ENCODE measurements at regions not wholly inside any gene's neighbourhood (a gene's known extent, or its start where the extent isn't known, plus 50 kb on each side); places are given as distances from the start of the nearest gene placed in this dataset.

GRCh38 chr6:47096211-47096895, 54.2 kb upstream of the ADGRF1 start:
- no peaks in the 10 kb centered on the region for H3K9me3 ChIP-seq (ENCODE audit: low read length)
- H4K20me1 ChIP-seq (ENCODE audit: insufficient read depth, low read length), result no peaks in the 10 kb centered on the region
- ChIA-PET CTCF (ENCODE audit: low intra/inter-chr PET ratio, low total read pairs) (interaction anchor here (2.2 kb wide), 1 partner anchor 214 kb away, joined by 8 read pairs; the partner anchor contains the start of gene TNFRSF21), POLR2A (interaction anchor here (1.1 to 4.4 kb wide), 5 partner anchors 13 to 213 kb away, joined by 3 to 28 read pairs (median 4); partner anchors contain the start of gene TNFRSF21)
- no peak overlapping the region for H3K4me3 ChIP-seq (replicated peaks in 1 of 3; ENCODE audit: insufficient read depth in 1 of 3, low read depth in 2 of 3, low read length in 3 of 3)
- no peak overlapping the region for H3K27ac ChIP-seq (ENCODE audit: extremely low read length, insufficient read depth, low read length)
- no TSS peak for BruUV-seq (replicated peaks)
- peaks cover 68% of the 10 kb centered on the region for H3K4me1 ChIP-seq (ENCODE audit: insufficient read depth, low read length)
- H3K79me2 ChIP-seq (ENCODE audit: insufficient read depth, low read length), result no peaks in the 10 kb centered on the region
- intact Hi-C loops (cut with micrococcal nuclease; ENCODE audit: unreplicated experiment), result loop anchor here (2.0 to 5.0 kb wide), 3 partner anchors 14 to 151 kb away; no protein-coding TSS in a partner anchor
- FAIRE-seq (no peak), DNase-seq (ENCODE audit: low spot score) (no peak), ATAC-seq (0 out of 3 replicates have a peak, but pooled peaks have one; percentile 11)
- no peaks in the 10 kb centered on the region for H3K27me3 ChIP-seq (ENCODE audit: control insufficient read depth in 1 of 2, insufficient read depth in 2 of 2, low read length in 2 of 2)
- H3K36me3 ChIP-seq (replicated peaks in 1 of 2; ENCODE audit: control insufficient read depth in 1 of 2, insufficient read depth in 2 of 2, low read length in 2 of 2), result no peaks in the 10 kb centered on the region
- no peak overlapping the region for H2AFZ ChIP-seq (ENCODE audit: low read length)
- WGBS (ENCODE audit: low lambda C conversion rate), result 93% methylated on average over 9 of the region's 9 CpGs
- in situ Hi-C loops (cut with HindIII; ENCODE audit: extremely low pct_ligation_motif_present, low pct_unique_long_range_greater_than_20kb), result loop anchor here (5.0 to 10.0 kb wide), 2 partner anchors 128 to 211 kb away; partner anchors contain the start of gene TNFRSF21
- H3K4me2 ChIP-seq (ENCODE audit: low read depth, low read length), result no peak overlapping the region
- TF ChIP-seq IRF9 (CRISPR knock-in tag; IDR thresholded peaks at IDR 0.05; ENCODE audit: borderline replicate concordance), result 0 out of 2 replicates have a peak, but pooled peaks have one; percentile 22
- 0 out of 2 replicates have a peak, but pooled peaks have one; percentile 16 for TF ChIP-seq STAG1 (CRISPR knock-in tag; IDR thresholded peaks at IDR 0.05)
- TF ChIP-seq FOXO4 (CRISPR knock-in tag; conservative IDR thresholded peaks at IDR 0.05), result no peak
- no peak for TF ChIP-seq RARA (CRISPR knock-in tag; IDR thresholded peaks at IDR 0.05)
- H3K9ac ChIP-seq (ENCODE audit: insufficient read depth, low read depth, low read length), result peak overlapping the region; percentile 8; the same call in 1 of the 2 replicates
